ENCODE measurements at regions not wholly inside any gene's neighbourhood (a gene's known extent, or its start where the extent isn't known, plus 50 kb on each side); places are given as distances from the start of the nearest gene placed in this dataset.

- Mint-ChIP-seq H3K4me1 (peaks cover 29% of the 10 kb centered on the region), H3K27me3 (no peaks in the 10 kb centered on the region), H3K27ac (no peak overlapping the region), H3K9me3 (peaks cover 7 to 8% of the 10 kb centered on the region in 2 donors), H3K4me3 (no peak overlapping the region)
- ATAC-seq: no peak
- DNase-seq: no peak
Measured at GRCh38 chr9:20220286-20220685, 402.0 kb downstream of the MLLT3 start.

GRCh38 chr9:20219437-20219836 is 402.9 kb downstream of the MLLT3 start:
- Mint-ChIP-seq H3K4me1 (peaks cover 21% of the 10 kb centered on the region), H3K27ac (no peak overlapping the region), H3K9me3 (peaks cover 7 to 8% of the 10 kb centered on the region in 2 donors), H3K27me3 (no peaks in the 10 kb centered on the region), H3K4me3 (no peak overlapping the region)
- DNase-seq: no peak
- no peak for ATAC-seq

- no peak for ATAC-seq
- no peak overlapping the region for H3K4me3 Mint-ChIP-seq
- no peaks in the 10 kb centered on the region for H3K27me3 Mint-ChIP-seq
Measured at GRCh38 chr9:20217596-20217995, 404.7 kb downstream of the MLLT3 start.

GRCh38 chr9:20216438-20216837 is 405.9 kb downstream of the MLLT3 start:
- Mint-ChIP-seq H3K4me3 (no peak overlapping the region), H3K4me1 (peaks cover 13% of the 10 kb centered on the region), H3K27ac (no peak overlapping the region), H3K27me3 (no peaks in the 10 kb centered on the region), H3K9me3 (no peaks in the 10 kb centered on the region)
- ATAC-seq (no peak), DNase-seq (no peak)

More at GRCh38 chr9:20217596-20217995, 404.7 kb downstream of the MLLT3 start:
- no peaks in the 10 kb centered on the region for H3K9me3 Mint-ChIP-seq
- no peak for DNase-seq
- no peak overlapping the region for H3K27ac Mint-ChIP-seq
- H3K4me1 Mint-ChIP-seq: peaks cover 18% of the 10 kb centered on the region

- Mint-ChIP-seq H3K4me3 (no peak overlapping the region), H3K4me1 (peaks cover 12% of the 10 kb centered on the region), H3K9me3 (no peaks in the 10 kb centered on the region), H3K27ac (no peak overlapping the region), H3K27me3 (no peaks in the 10 kb centered on the region)
- ATAC-seq (no peak), DNase-seq (no peak)
Measured at GRCh38 chr9:20215552-20215951, 406.7 kb downstream of the MLLT3 start.

- H3K27me3 Mint-ChIP-seq: no peaks in the 10 kb centered on the region
- no peak overlapping the region for H3K27ac Mint-ChIP-seq
- H3K4me1 Mint-ChIP-seq: peaks cover 35% of the 10 kb centered on the region
- H3K4me3 Mint-ChIP-seq: no peak overlapping the region
- DNase-seq (no peak), ATAC-seq (no peak)
- no peaks in the 10 kb centered on the region for H3K9me3 Mint-ChIP-seq
Measured at GRCh38 chr9:20212806-20213205, 409.5 kb downstream of the MLLT3 start.

GRCh38 chr9:20209391-20210340 is 412.6 kb downstream of the MLLT3 start:
- no peaks in the 10 kb centered on the region for H3K9me3 Mint-ChIP-seq
- peaks cover 44% of the 10 kb centered on the region for H3K4me1 Mint-ChIP-seq
- H3K27me3 Mint-ChIP-seq: no peaks in the 10 kb centered on the region
- peak; percentile 76 to 90 for DNase-seq
- H3K27ac Mint-ChIP-seq: peak overlapping the region; percentile 90 to 100
- peak overlapping the region; percentile 26 to 53 for H3K4me3 Mint-ChIP-seq
- ATAC-seq: peak; percentile 92

- Mint-ChIP-seq H3K27me3 (no peaks in the 10 kb centered on the region), H3K4me3 (peak overlapping the region; percentile 72 to 76), H3K4me1 (peaks cover 44% of the 10 kb centered on the region), H3K9me3 (no peaks in the 10 kb centered on the region), H3K27ac (peak overlapping the region; percentile 99 to 100)
- ATAC-seq (peak; percentile 83), DNase-seq (peak; percentile 28 to 47)
Measured at GRCh38 chr9:20208961-20209371, 413.3 kb downstream of the MLLT3 start.

- DNase-seq (no peak), ATAC-seq (no peak)
- H3K27ac Mint-ChIP-seq: peak overlapping the region; percentile 99 to 100
- peak overlapping the region; percentile 5 to 76 for H3K4me3 Mint-ChIP-seq
- peaks cover 6% of the 10 kb centered on the region for H3K27me3 Mint-ChIP-seq
- H3K4me1 Mint-ChIP-seq: peaks cover 44% of the 10 kb centered on the region
- no peaks in the 10 kb centered on the region for H3K9me3 Mint-ChIP-seq
Measured at GRCh38 chr9:20208226-20208625, 414.1 kb downstream of the MLLT3 start.

GRCh38 chr9:20207176-20207575 is 415.1 kb downstream of the MLLT3 start:
- H3K27me3 Mint-ChIP-seq: peaks cover 7% of the 10 kb centered on the region
- no peak overlapping the region for H3K27ac Mint-ChIP-seq
- no peak for ATAC-seq
- H3K9me3 Mint-ChIP-seq: no peaks in the 10 kb centered on the region
- peaks cover 48% of the 10 kb centered on the region for H3K4me1 Mint-ChIP-seq
- no peak for DNase-seq
- no peak overlapping the region for H3K4me3 Mint-ChIP-seq

- no peaks in the 10 kb centered on the region for H3K9me3 Mint-ChIP-seq
- peaks cover 50% of the 10 kb centered on the region for H3K4me1 Mint-ChIP-seq
- ATAC-seq (no peak), DNase-seq (no peak)
- H3K27me3 Mint-ChIP-seq: peaks cover 7% of the 10 kb centered on the region
- H3K4me3 Mint-ChIP-seq: no peak overlapping the region
- H3K27ac Mint-ChIP-seq: no peak overlapping the region
Measured at GRCh38 chr9:20205821-20206220, 416.5 kb downstream of the MLLT3 start.

- DNase-seq (no peak), ATAC-seq (no peak)
- peaks cover 26% of the 10 kb centered on the region for H3K4me1 Mint-ChIP-seq
- no peak overlapping the region for H3K4me3 Mint-ChIP-seq
- H3K27me3 Mint-ChIP-seq: peaks cover 16% of the 10 kb centered on the region
- no peak overlapping the region for H3K27ac Mint-ChIP-seq
- peaks cover 0 to 5% of the 10 kb centered on the region in 2 donors for H3K9me3 Mint-ChIP-seq
Measured at GRCh38 chr9:20200991-20201431, 412.2 kb upstream of the SLC24A2 start.

GRCh38 chr9:20200581-20200980 is 411.7 kb upstream of the SLC24A2 start:
- H3K27me3 Mint-ChIP-seq: peaks cover 16% of the 10 kb centered on the region
- peaks cover 26% of the 10 kb centered on the region for H3K4me1 Mint-ChIP-seq
- ATAC-seq (no peak), DNase-seq (no peak)
- H3K9me3 Mint-ChIP-seq: peaks cover 3 to 7% of the 10 kb centered on the region in 2 donors
- H3K27ac Mint-ChIP-seq: no peak overlapping the region
- no peak overlapping the region for H3K4me3 Mint-ChIP-seq

- Mint-ChIP-seq H3K9me3 (peaks cover 8 to 10% of the 10 kb centered on the region in 2 donors), H3K27me3 (peaks cover 16% of the 10 kb centered on the region)
Measured at GRCh38 chr9:20199111-20199510, 410.3 kb upstream of the SLC24A2 start.

GRCh38 chr9:20197976-20198685 is 409.3 kb upstream of the SLC24A2 start:
- H3K4me3 Mint-ChIP-seq: no peak overlapping the region

More at GRCh38 chr9:20199111-20199510, 410.3 kb upstream of the SLC24A2 start:
- Mint-ChIP-seq H3K4me1 (peaks cover 26% of the 10 kb centered on the region), H3K4me3 (no peak overlapping the region), H3K27ac (no peak overlapping the region)
- ATAC-seq (no peak), DNase-seq (no peak)

More at GRCh38 chr9:20197976-20198685, 409.3 kb upstream of the SLC24A2 start:
- peaks cover 9% of the 10 kb centered on the region for H3K27me3 Mint-ChIP-seq
- ATAC-seq: no peak
- H3K4me1 Mint-ChIP-seq: peaks cover 26% of the 10 kb centered on the region
- no peak for DNase-seq
- peaks cover 8 to 10% of the 10 kb centered on the region in 2 donors for H3K9me3 Mint-ChIP-seq
- no peak overlapping the region for H3K27ac Mint-ChIP-seq
